Nephron progenitor cell (in vitro differentiated cells): ENCODE measurements at regions not wholly inside any gene's neighbourhood (a gene's known extent, or its start where the extent isn't known, plus 50 kb on each side); places are given as distances from the start of the nearest gene placed in this dataset.

Experiments used
- DNase-seq: peaks from one replicate; pipeline ENCODE4 v3.0.0; 2021
- H3K27ac Mint-ChIP-seq: 2 replicates; pipeline ENCODE4 v1.8.0; 2021; ENCODE audit warnings: mild to moderate bottlenecking, moderate library complexity, mixed read lengths
- H3K27me3 Mint-ChIP-seq: 2 replicates; pipeline ENCODE4 v1.8.0; 2021; ENCODE audit warnings: mild to moderate bottlenecking, low read depth, mixed read lengths; ENCODE audit not compliant: poor library complexity
- H3K36me3 Mint-ChIP-seq: 2 replicates; pipeline ENCODE4 v1.8.0; 2021; ENCODE audit warnings: low read depth, mixed read lengths
- H3K4me1 Mint-ChIP-seq: 2 replicates; pipeline ENCODE4 v1.8.0; 2021; ENCODE audit warnings: mixed read lengths
- H3K4me3 Mint-ChIP-seq: 2 replicates; pipeline ENCODE4 v1.8.0; 2021; ENCODE audit warnings: mild to moderate bottlenecking, moderate library complexity, mixed read lengths
- H3K9me3 Mint-ChIP-seq: 2 replicates; pipeline ENCODE4 v1.8.0; 2021; ENCODE audit warnings: mild to moderate bottlenecking, moderate library complexity, mixed read lengths
- CTCF ChIP-seq: fragments of 200-600 bp; sonication (generic); IDR thresholded peaks from 2 replicates; pipeline ENCODE4 v1.5.0; 2021; ENCODE audit warnings: antibody characterized with exemption

GRCh38 chr2:14925471-14925870 is 293.0 kb downstream of the LRATD1 start:
- H3K27me3 Mint-ChIP-seq = peaks cover 5% of the 10 kb centered on the region
- H3K36me3 Mint-ChIP-seq = no peaks in the 10 kb centered on the region
- no peak overlapping the region for H3K27ac Mint-ChIP-seq
- no peak for DNase-seq
- no peak overlapping the region for H3K4me3 Mint-ChIP-seq
- H3K9me3 Mint-ChIP-seq = peaks cover 10% of the 10 kb centered on the region
- H3K4me1 Mint-ChIP-seq = no peaks in the 10 kb centered on the region
- TF ChIP-seq CTCF = no peak

DNA sequence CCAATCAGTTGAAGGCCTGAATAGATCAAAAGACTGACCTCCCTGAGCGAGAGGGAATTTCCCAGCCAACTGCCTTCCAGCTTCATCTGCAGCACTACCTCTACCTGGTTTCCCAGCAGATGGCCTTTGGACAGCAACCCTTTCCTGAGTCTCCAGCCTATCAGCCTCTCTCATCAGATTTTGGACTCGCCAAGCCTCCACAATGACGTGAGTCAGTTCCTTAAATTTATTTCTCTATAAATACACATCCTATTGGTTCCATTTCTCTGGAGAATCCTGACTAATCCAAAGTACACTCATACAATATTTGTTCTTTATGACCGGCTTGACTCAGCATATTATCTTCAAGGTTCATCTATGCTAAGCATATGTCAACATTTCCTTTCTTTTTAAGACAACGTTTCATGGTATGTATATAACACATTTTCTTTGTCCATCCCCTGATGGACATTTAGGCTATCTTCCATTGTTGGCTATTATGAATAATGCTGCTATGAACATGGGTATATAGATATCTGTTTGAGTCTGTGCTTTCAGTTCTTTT is 294.6 kb downstream of the LRATD1 start:
- H3K4me3 Mint-ChIP-seq = no peak overlapping the region
- no peaks in the 10 kb centered on the region for H3K4me1 Mint-ChIP-seq
- no peaks in the 10 kb centered on the region for H3K36me3 Mint-ChIP-seq
- H3K27me3 Mint-ChIP-seq = peaks cover 8% of the 10 kb centered on the region
- H3K9me3 Mint-ChIP-seq = peaks cover 4% of the 10 kb centered on the region
- DNase-seq = no peak
- H3K27ac Mint-ChIP-seq = no peak overlapping the region
- no peak for TF ChIP-seq CTCF

GRCh38 chr2:14928056-14928455 is 295.5 kb downstream of the LRATD1 start:
- Mint-ChIP-seq H3K27me3 (peaks cover 5% of the 10 kb centered on the region), H3K4me3 (no peak overlapping the region), H3K4me1 (no peaks in the 10 kb centered on the region), H3K9me3 (peaks cover 3% of the 10 kb centered on the region), H3K27ac (no peak overlapping the region), H3K36me3 (no peaks in the 10 kb centered on the region)
- TF ChIP-seq CTCF = no peak
- no peak for DNase-seq

GRCh38 chr2:14930441-14930840 is 297.9 kb downstream of the LRATD1 start:
- no peak for TF ChIP-seq CTCF
- Mint-ChIP-seq H3K4me3 (no peak overlapping the region), H3K9me3 (no peaks in the 10 kb centered on the region), H3K27me3 (peaks cover 5% of the 10 kb centered on the region), H3K27ac (no peak overlapping the region), H3K4me1 (no peaks in the 10 kb centered on the region), H3K36me3 (no peaks in the 10 kb centered on the region)
- no peak for DNase-seq

DNA sequence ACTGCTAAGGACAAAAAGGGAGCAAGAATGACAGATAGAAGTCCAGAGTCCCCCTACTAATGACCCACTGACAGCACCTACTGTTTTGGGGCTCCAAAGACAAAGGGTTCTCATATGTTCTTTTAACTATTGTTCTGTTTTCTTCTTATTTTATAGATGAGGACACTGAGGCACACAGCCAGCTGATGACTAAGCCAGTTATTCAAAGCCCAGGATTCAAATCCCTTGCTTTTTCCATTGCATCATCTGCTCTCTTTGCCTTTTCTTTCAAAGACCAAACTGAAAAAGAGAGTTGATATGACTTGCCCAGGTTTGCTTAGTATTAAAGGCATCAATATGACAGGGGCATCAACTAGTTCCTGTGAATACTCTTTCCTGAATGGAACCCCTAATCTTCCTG is 299.8 kb downstream of the LRATD1 start:
- H3K9me3 Mint-ChIP-seq = peaks cover 10% of the 10 kb centered on the region
- H3K27ac Mint-ChIP-seq = no peak overlapping the region
- DNase-seq = no peak
- peaks cover 5% of the 10 kb centered on the region for H3K27me3 Mint-ChIP-seq
- no peaks in the 10 kb centered on the region for H3K4me1 Mint-ChIP-seq
- H3K4me3 Mint-ChIP-seq = no peak overlapping the region
- peaks cover 10% of the 10 kb centered on the region for H3K36me3 Mint-ChIP-seq
- TF ChIP-seq CTCF = no peak

GRCh38 chr2:14933753-14934152 is 301.2 kb downstream of the LRATD1 start:
- Mint-ChIP-seq H3K27me3 (peaks cover 5% of the 10 kb centered on the region), H3K4me3 (no peak overlapping the region), H3K36me3 (peaks cover 10% of the 10 kb centered on the region), H3K27ac (no peak overlapping the region), H3K4me1 (no peaks in the 10 kb centered on the region), H3K9me3 (peaks cover 17% of the 10 kb centered on the region)
- no peak for TF ChIP-seq CTCF
- DNase-seq = no peak
